Transverse colon (tissue), 4 donors: ENCODE measurements at regions not wholly inside any gene's neighbourhood (a gene's known extent, or its start where the extent isn't known, plus 50 kb on each side); places are given as distances from the start of the nearest gene placed in this dataset.

Source experiments
- DNase-seq: peaks from one replicate; pipeline ENCODE4 v3.0.0-alpha.2; 2019
- H3K27ac ChIP-seq, 4 donors: fragments of 200-600 bp; sonication (generic); 2 replicates each; pipeline ENCODE4 v1.5.1; 2016 to 2018; ENCODE audit warnings: inconsistent platforms in 4 of 4
- H3K27me3 ChIP-seq: fragments of 200-600 bp; sonication (generic); 2 replicates; pipeline ENCODE4 v1.5.1; 2017; ENCODE audit warnings: inconsistent platforms
- H3K36me3 ChIP-seq, 4 donors: fragments of 200-600 bp; sonication (generic); 2 replicates each; pipeline ENCODE4 v1.5.1; 2017 to 2019; ENCODE audit warnings: inconsistent platforms in 4 of 4
- H3K4me1 ChIP-seq, 4 donors: fragments of 200-600 bp; sonication (generic); 2 replicates each; pipeline ENCODE4 v1.5.1; 2017 to 2020; ENCODE audit warnings: inconsistent platforms in 4 of 4
- H3K4me3 ChIP-seq, 4 donors: fragments of 200-600 bp; sonication (generic); 1 replicate in 1 of 4; 2 replicates in 3 of 4; pipeline versions ENCODE4 v1.5.1 to v1.6.1; 2017 to 2019; ENCODE audit warnings: inconsistent platforms in 4 of 4
- H3K9me3 ChIP-seq, 2 donors: fragments of 200-600 bp; sonication (generic); 2 replicates each; pipeline ENCODE4 v1.5.1; 2017 to 2019; ENCODE audit warnings: inconsistent platforms in 2 of 2
- EP300 ChIP-seq: sonication (generic); formaldehyde crosslinking; IDR thresholded peaks from one replicate; pipeline ENCODE4 v1.6.1; 2017; ENCODE audit warnings: antibody characterized with exemption, low read depth
- POLR2A ChIP-seq: fragments of 450-650 bp; IDR thresholded peaks from one replicate; pipeline ENCODE4 v1.6.1; 2016; ENCODE audit warnings: antibody characterized with exemption, mild to moderate bottlenecking, moderate library complexity
- POLR2AphosphoS5 ChIP-seq, 3 donors: sonication (generic); formaldehyde crosslinking; IDR thresholded peaks; one replicate each; pipeline ENCODE4 v1.6.1; 2016; ENCODE audit warnings: antibody characterized with exemption in 3 of 3
- WGBS, 2 donors: methylation state at CpG; one replicate each; pipeline ENCODE4 v1.1.5; 2018; ENCODE audit warnings: low coverage in 1 of 2; 5-methylcytosine and 5-hydroxymethylcytosine counted together
- in situ Hi-C, 4 donors: fragments of 200-750 bp; cut with MboI; loops; one replicate each; pipeline versions ENCODE4 v1.15.0 to v1.15.1; 2017; ENCODE audit warnings: low sequenced_read_pairs in 3 of 4, low pct_ligation_motif_present in 1 of 4, low pct_unique_long_range_greater_than_20kb in 1 of 4
- intact Hi-C: fragments of 100-400 bp; cut with DNase I; formaldehyde crosslinking; loops from one replicate; pipeline ENCODE4 v1.15.1; 2023; ENCODE audit warnings: low total_unique reads
- TF ChIP-seq, protein P1 (sequence below), 5 experiments: fragments of 200-600 bp in 3 of 5; fragments of 450-650 bp in 2 of 5; sonication (generic) in 3 of 5; IDR thresholded peaks; 1 replicate in 2 of 5; 2 replicates in 3 of 5; pipeline ENCODE4 v1.5.1; 2016 to 2017; ENCODE audit warnings: antibody characterized with exemption in 5 of 5, inconsistent platforms in 3 of 5, mild to moderate bottlenecking in 2 of 5, moderate library complexity in 1 of 5

DNA sequence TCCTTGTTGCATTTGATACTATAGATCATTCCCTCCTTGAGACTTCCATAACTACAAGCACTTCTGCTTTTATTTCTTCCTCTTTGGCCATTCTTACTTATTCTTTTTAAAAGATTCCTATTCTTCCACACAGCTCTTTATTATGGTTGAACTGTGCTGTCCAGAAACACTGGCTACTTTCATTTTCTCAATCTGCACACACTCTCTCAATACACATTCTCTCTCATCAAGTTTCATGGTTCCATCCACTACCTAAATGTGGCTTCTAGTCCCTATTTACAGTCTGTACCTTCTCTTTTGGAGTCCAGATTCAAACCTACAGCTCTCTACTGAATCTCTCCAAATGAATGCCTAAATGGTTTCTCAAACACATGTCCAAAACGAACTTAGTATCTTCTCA, 214.3 kb upstream of the RSPO3 start:
- Histone ChIP-seq H3K4me1 (no peaks in the 10 kb centered on the region), H3K4me3 (no peak overlapping the region), H3K36me3 (no peaks in the 10 kb centered on the region), H3K27ac (no peak overlapping the region), H3K27me3 (no peaks in the 10 kb centered on the region), H3K9me3 (no peaks in the 10 kb centered on the region)
- no peak for TF ChIP-seq EP300
- no peak for TF ChIP-seq POLR2AphosphoS5 (IDR thresholded peaks at IDR 0.05)
- no peak for TF ChIP-seq POLR2A
- TF ChIP-seq, protein P1, sequence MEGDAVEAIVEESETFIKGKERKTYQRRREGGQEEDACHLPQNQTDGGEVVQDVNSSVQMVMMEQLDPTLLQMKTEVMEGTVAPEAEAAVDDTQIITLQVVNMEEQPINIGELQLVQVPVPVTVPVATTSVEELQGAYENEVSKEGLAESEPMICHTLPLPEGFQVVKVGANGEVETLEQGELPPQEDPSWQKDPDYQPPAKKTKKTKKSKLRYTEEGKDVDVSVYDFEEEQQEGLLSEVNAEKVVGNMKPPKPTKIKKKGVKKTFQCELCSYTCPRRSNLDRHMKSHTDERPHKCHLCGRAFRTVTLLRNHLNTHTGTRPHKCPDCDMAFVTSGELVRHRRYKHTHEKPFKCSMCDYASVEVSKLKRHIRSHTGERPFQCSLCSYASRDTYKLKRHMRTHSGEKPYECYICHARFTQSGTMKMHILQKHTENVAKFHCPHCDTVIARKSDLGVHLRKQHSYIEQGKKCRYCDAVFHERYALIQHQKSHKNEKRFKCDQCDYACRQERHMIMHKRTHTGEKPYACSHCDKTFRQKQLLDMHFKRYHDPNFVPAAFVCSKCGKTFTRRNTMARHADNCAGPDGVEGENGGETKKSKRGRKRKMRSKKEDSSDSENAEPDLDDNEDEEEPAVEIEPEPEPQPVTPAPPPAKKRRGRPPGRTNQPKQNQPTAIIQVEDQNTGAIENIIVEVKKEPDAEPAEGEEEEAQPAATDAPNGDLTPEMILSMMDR (IDR thresholded peaks at IDR 0.05) = no peak
- in situ Hi-C loops = no loop called here
- WGBS, 2 donors = 65 to 67% methylated on average over 1 of the region's 1 CpG
- no peak for DNase-seq
- intact Hi-C loops = no loop called here

DNA sequence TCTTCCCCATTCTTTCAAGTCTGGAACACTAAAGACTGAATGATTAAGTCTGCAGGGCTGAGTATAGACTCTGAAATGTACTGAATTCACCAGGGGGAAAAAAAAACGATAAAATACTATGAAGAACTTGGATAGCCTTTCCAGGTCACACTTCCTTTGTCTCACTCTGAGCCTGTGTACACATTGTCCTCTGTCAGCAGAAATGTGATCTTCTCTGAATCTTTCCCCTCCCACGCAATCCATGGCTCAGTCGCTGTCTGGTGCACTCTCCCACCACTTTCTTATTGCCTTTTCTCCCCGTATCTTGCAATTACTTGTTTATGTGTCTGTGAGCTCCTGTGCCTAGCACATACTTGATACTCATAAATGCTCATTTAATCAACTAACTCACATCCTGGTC, 212.6 kb upstream of the RSPO3 start:
- 40 to 67% methylated on average over 1 to 4 of the region's 4 CpGs for WGBS, 2 donors
- Histone ChIP-seq H3K36me3 (no peaks in the 10 kb centered on the region), H3K9me3 (no peaks in the 10 kb centered on the region), H3K27ac (no peak overlapping the region), H3K4me3 (no peak overlapping the region), H3K27me3 (no peaks in the 10 kb centered on the region), H3K4me1 (no peaks in the 10 kb centered on the region)
- in situ Hi-C loops (no loop called here), intact Hi-C loops (no loop called here)
- no peak for DNase-seq
- TF ChIP-seq, protein P1 (IDR thresholded peaks at IDR 0.05) = no peak
- TF ChIP-seq POLR2AphosphoS5 (IDR thresholded peaks at IDR 0.05) (no peak), POLR2A (no peak), EP300 (no peak)

DNA sequence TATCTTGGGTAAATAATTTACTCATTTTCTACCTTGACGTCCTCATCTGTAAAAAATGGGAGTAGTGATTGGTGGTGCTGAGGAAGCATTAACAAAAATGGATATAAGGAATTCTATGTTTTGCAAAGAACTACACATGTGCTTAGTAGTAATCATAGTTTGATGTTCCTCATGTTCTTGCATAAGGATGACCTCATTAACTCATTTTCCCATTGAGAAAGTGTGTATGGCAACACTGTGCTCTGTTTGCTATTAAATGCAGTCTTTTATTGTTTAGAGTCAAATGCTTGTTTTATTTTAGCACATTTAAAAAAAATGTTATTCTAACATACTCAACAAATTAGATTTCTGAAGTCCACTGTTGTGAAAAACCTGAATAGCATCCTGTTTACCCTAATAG, 211.2 kb upstream of the RSPO3 start:
- H3K27me3 ChIP-seq = no peaks in the 10 kb centered on the region
- H3K9me3 ChIP-seq = no peaks in the 10 kb centered on the region
- DNase-seq = no peak
- TF ChIP-seq, protein P1 (IDR thresholded peaks at IDR 0.05) = no peak
- TF ChIP-seq POLR2A (no peak), POLR2AphosphoS5 (IDR thresholded peaks at IDR 0.05) (no peak)
- H3K4me3 ChIP-seq = no peak overlapping the region
- in situ Hi-C loops (no loop called here), intact Hi-C loops (no loop called here)
- H3K4me1 ChIP-seq = no peaks in the 10 kb centered on the region
- H3K27ac ChIP-seq = no peak overlapping the region
- no peaks in the 10 kb centered on the region for H3K36me3 ChIP-seq
- WGBS, 2 donors = 42 to 54% methylated on average over 1 of the region's 1 CpG

DNA sequence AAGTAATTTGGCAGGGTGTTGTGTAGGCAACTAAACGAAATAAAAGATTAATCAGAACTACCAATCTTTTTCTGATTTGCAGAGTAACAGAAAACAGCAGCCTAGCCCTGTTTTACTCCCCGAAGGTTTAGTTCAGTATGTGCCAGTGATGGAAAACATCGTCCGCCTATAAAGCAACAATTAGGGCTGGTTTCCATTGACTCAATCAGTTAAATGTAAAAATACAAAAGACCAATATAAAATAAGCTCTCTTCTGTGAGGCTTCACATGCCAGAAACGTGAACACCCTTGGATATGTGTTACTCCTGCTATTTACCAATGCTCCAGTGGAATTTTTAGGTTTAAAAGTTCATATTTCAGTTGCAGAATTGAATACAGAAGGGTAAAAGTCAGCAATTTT, 210.5 kb upstream of the RSPO3 start:
- Histone ChIP-seq H3K4me1 (no peaks in the 10 kb centered on the region), H3K27ac (no peak overlapping the region), H3K9me3 (no peaks in the 10 kb centered on the region), H3K36me3 (no peaks in the 10 kb centered on the region), H3K27me3 (no peaks in the 10 kb centered on the region), H3K4me3 (no peak overlapping the region)
- no peak for DNase-seq
- in situ Hi-C loops = no loop called here
- TF ChIP-seq EP300 (no peak), POLR2A (no peak), POLR2AphosphoS5 (IDR thresholded peaks at IDR 0.05) (no peak)
- TF ChIP-seq, protein P1 (IDR thresholded peaks at IDR 0.05) = no peak
- intact Hi-C loops = no loop called here
- WGBS, 2 donors = 37 to 61% methylated on average over 5 of the region's 5 CpGs
